HepG2 (cell line): ENCODE measurements at regions not wholly inside any gene's neighbourhood (a gene's known extent, or its start where the extent isn't known, plus 50 kb on each side); places are given as distances from the start of the nearest gene placed in this dataset.

Experiments
- ATAC-seq: fragments of 200-7000 bp; cut with Tn5 transposase; 3 replicates; pipeline ENCODE4 v1.9.1; 2020; ENCODE audit warnings: mild to moderate bottlenecking, moderate library complexity
- BruUV-seq: library from RNA; stranded (reverse); fragments of 400-500 nt; replicated peaks from 2 replicates; lab custom pipeline; 2021; lab: Mats Ljungman, UMichigan
- CTCF ChIA-PET: fragments of 300-600 bp; formaldehyde crosslinking; extraction: SDS; loops from one replicate; lab custom pipeline; 2021; ENCODE audit warnings: low total read pairs, inconsistent platforms, low intra/inter-chr PET ratio; lab: Yijun Ruan, JAX
- POLR2A ChIA-PET: fragments of 350-600 bp; sonication (Branson Sonifier 250); formaldehyde crosslinking; loops from one replicate; lab custom pipeline; 2020; ENCODE audit warnings: antibody characterized with exemption, inconsistent platforms; lab: Yijun Ruan, JAX
- DNase-seq: peaks from one replicate; pipeline ENCODE4 v3.0.0-alpha.2; 2015; ENCODE audit warnings: low spot score
- FAIRE-seq: peaks from 3 replicates; lab custom pipeline; 2011; peaks lifted over from hg19 to GRCh38; lab: Jason Lieb, UNC
- H2AFZ ChIP-seq: one replicate; pipeline ENCODE4 v1.6.1; 2011; ENCODE audit warnings: low read length, inconsistent platforms
- H3K27ac ChIP-seq: fragments of 300-600 bp; 3 replicates; pipeline ENCODE4 v1.8.0; 2011; ENCODE audit warnings: mixed run types, mild to moderate bottlenecking, mixed read lengths, low read length, inconsistent platforms; ENCODE audit not compliant: insufficient read depth; ENCODE audit errors: extremely low read length
- H3K27me3 ChIP-seq, 2 experiments: fragments of 200-600 bp in 1 of 2; 2 replicates in 1 of 2; 3 replicates in 1 of 2; pipeline versions ENCODE4 v1.6.0 to v1.8.0; 2011; ENCODE audit warnings: low read length in 2 of 2, mild to moderate bottlenecking in 2 of 2, moderate library complexity in 2 of 2, inconsistent platforms in 1 of 2; ENCODE audit not compliant: insufficient read depth in 2 of 2, control insufficient read depth in 1 of 2
- H3K36me3 ChIP-seq, 2 experiments: fragments of 200-600 bp in 1 of 2; replicated peaks in 1 of 2; 2 replicates in 1 of 2; 3 replicates in 1 of 2; pipeline versions ENCODE4 v1.5.1 to v1.8.0; 2011; ENCODE audit warnings: low read length in 2 of 2, inconsistent platforms in 1 of 2; ENCODE audit not compliant: insufficient read depth in 2 of 2, control insufficient read depth in 1 of 2
- H3K4me1 ChIP-seq: 2 replicates; pipeline ENCODE4 v1.5.1; 2012; ENCODE audit warnings: low read length, inconsistent platforms; ENCODE audit not compliant: insufficient read depth
- H3K4me2 ChIP-seq: 2 replicates; pipeline ENCODE4 v1.6.0; 2011; ENCODE audit warnings: low read depth, low read length, inconsistent platforms
- H3K4me3 ChIP-seq, 3 experiments: fragments of 200-600 bp in 1 of 3; sonication (generic), shearing (Covaris generic) in 1 of 3; replicated peaks in 1 of 3; 2 replicates each; pipeline ENCODE4 v1.5.1; 2011 to 2016; ENCODE audit warnings: low read length in 3 of 3, inconsistent platforms in 2 of 3, low read depth in 2 of 3, mild to moderate bottlenecking in 2 of 3, control low read depth in 1 of 3, mixed read lengths in 1 of 3; ENCODE audit not compliant: insufficient read depth in 1 of 3
- H3K79me2 ChIP-seq: one replicate; pipeline ENCODE4 v1.6.1; 2011; ENCODE audit warnings: low read length, inconsistent platforms; ENCODE audit not compliant: insufficient read depth
- H3K9ac ChIP-seq: 2 replicates; pipeline ENCODE4 v1.6.0; 2011; ENCODE audit warnings: mild to moderate bottlenecking, low read depth, low read length, inconsistent platforms; ENCODE audit not compliant: insufficient read depth
- H3K9me3 ChIP-seq: 2 replicates; pipeline ENCODE4 v1.5.1; 2012; ENCODE audit warnings: mild to moderate bottlenecking, low read length
- H4K20me1 ChIP-seq: 2 replicates; pipeline ENCODE4 v1.6.0; 2011; ENCODE audit warnings: inconsistent platforms, mild to moderate bottlenecking, low read length, moderate library complexity; ENCODE audit not compliant: insufficient read depth
- AGO2 ChIP-seq: fragments of 200-400 bp; formaldehyde crosslinking; optimal IDR thresholded peaks from 2 replicates; pipeline ENCODE3; 2017; ENCODE audit warnings: mild to moderate bottlenecking, low read depth, low read length, moderate library complexity
- BRCA1 ChIP-seq: sonication (generic); formaldehyde crosslinking; IDR thresholded peaks from 2 replicates; pipeline ENCODE4 v1.4.0; 2020; ENCODE audit warnings: missing genetic modification reagents
- CAMTA2 ChIP-seq: sonication (generic); formaldehyde crosslinking; IDR thresholded peaks from 2 replicates; pipeline ENCODE4 v1.4.0; 2020; ENCODE audit warnings: mild to moderate bottlenecking, missing genetic modification reagents, borderline replicate concordance
- CENPX ChIP-seq: sonication (generic); formaldehyde crosslinking; IDR thresholded peaks from 2 replicates; pipeline ENCODE4 v1.9.0; 2021; ENCODE audit warnings: mild to moderate bottlenecking, missing genetic modification reagents, moderate library complexity
- FOXC1 ChIP-seq: sonication (generic); formaldehyde crosslinking; IDR thresholded peaks from 2 replicates; pipeline ENCODE4 v1.8.0; 2022; ENCODE audit warnings: mild to moderate bottlenecking, missing genetic modification reagents, borderline replicate concordance
- GMEB1 ChIP-seq: sonication (generic); formaldehyde crosslinking; IDR thresholded peaks from 2 replicates; pipeline ENCODE4 v1.5.1; 2020; ENCODE audit warnings: missing genetic modification reagents, mild to moderate bottlenecking, borderline replicate concordance
- HHEX ChIP-seq: IDR thresholded peaks from 2 replicates; pipeline ENCODE4 v1.6.1; 2016; ENCODE audit warnings: control low read depth
- PHB2 ChIP-seq: fragments of 450-650 bp; IDR thresholded peaks from 2 replicates; pipeline ENCODE4 v1.6.1; 2018; ENCODE audit not compliant: partially characterized antibody
- SOX5 ChIP-seq: IDR thresholded peaks from 2 replicates; pipeline ENCODE4 v1.6.1; 2016; ENCODE audit warnings: borderline replicate concordance
- TRIM24 ChIP-seq: sonication (generic); formaldehyde crosslinking; IDR thresholded peaks from 2 replicates; pipeline ENCODE4 v1.8.0; 2022; ENCODE audit warnings: mild to moderate bottlenecking, missing genetic modification reagents
- ZBTB40 ChIP-seq, 2 experiments: fragments of 450-650 bp in 1 of 2; sonication (generic) in 1 of 2; formaldehyde crosslinking in 1 of 2; IDR thresholded peaks; 2 replicates each; pipeline versions ENCODE4 v1.6.1 to v1.8.0; 2016 to 2022; ENCODE audit warnings: antibody characterized with exemption in 1 of 2, mild to moderate bottlenecking in 1 of 2, missing genetic modification reagents in 1 of 2
- ZNF451 ChIP-seq: sonication (generic); formaldehyde crosslinking; IDR thresholded peaks from 2 replicates; pipeline ENCODE4 v1.5.0; 2020; ENCODE audit warnings: mild to moderate bottlenecking, missing genetic modification reagents
- ZNF563 ChIP-seq: sonication (generic); formaldehyde crosslinking; IDR thresholded peaks from 2 replicates; pipeline ENCODE4 v1.8.0; 2022; ENCODE audit warnings: mild to moderate bottlenecking, moderate library complexity, missing genetic modification reagents
- ZNF576 ChIP-seq: sonication (generic); formaldehyde crosslinking; IDR thresholded peaks from 2 replicates; pipeline ENCODE4 v1.4.0; 2020; ENCODE audit warnings: mild to moderate bottlenecking, missing genetic modification reagents
- ZNF720 ChIP-seq: sonication (generic); formaldehyde crosslinking; IDR thresholded peaks from 2 replicates; pipeline ENCODE4 v1.4.0; 2020; ENCODE audit warnings: missing genetic modification reagents
- WGBS: methylation state at CpG from one replicate; pipeline ENCODE4 v1.1.6; 2017; ENCODE audit warnings: low lambda C conversion rate; 5-methylcytosine and 5-hydroxymethylcytosine counted together
- in situ Hi-C: cut with HindIII; loops from 2 replicates; pipeline ENCODE4 v1.10.0; 2017; ENCODE audit warnings: low pct_unique_long_range_greater_than_20kb; ENCODE audit not compliant: extremely low pct_ligation_motif_present
- intact Hi-C: fragments of 100-400 bp; cut with micrococcal nuclease; formaldehyde crosslinking; loops from one replicate; pipeline ENCODE4 v1.10.0; 2022; ENCODE audit not compliant: unreplicated experiment

- ATAC-seq = no peak
- Histone ChIP-seq H2AFZ (no peak overlapping the region), H3K9me3 (no peaks in the 10 kb centered on the region), H3K27me3 (peaks cover 0 to 3% of the 10 kb centered on the region in 2 experiments; a peak in 1 of 5 replicates), H3K9ac (no peak overlapping the region), H3K36me3 (no peaks in the 10 kb centered on the region), H3K4me3 (no peak overlapping the region), H3K4me2 (no peak overlapping the region), H3K27ac (no peak overlapping the region), H4K20me1 (no peaks in the 10 kb centered on the region), H3K79me2 (no peaks in the 10 kb centered on the region), H3K4me1 (no peaks in the 10 kb centered on the region)
- intact Hi-C loops (no loop called here), in situ Hi-C loops (no loop called here)
- DNase-seq = no peak
- CTCF ChIA-PET = no interaction called here
- POLR2A ChIA-PET = no interaction called here
- no peak for TF ChIP-seq ZNF563
- TF ChIP-seq AGO2 = no peak
- TF ChIP-seq BRCA1 (CRISPR knock-in tag) = no peak
- no peak for TF ChIP-seq PHB2
- no peak for TF ChIP-seq ZNF451 (CRISPR knock-in tag)
- no peak for TF ChIP-seq GMEB1 (CRISPR knock-in tag)
- TF ChIP-seq FOXC1 (CRISPR knock-in tag) = no peak
- TF ChIP-seq CAMTA2 (CRISPR knock-in tag) = no peak
- TF ChIP-seq ZNF576 (CRISPR knock-in tag) = no peak
- TF ChIP-seq SOX5 (CRISPR knock-in tag) = no peak
- no peak for TF ChIP-seq ZBTB40 (IDR thresholded peaks at IDR 0.05)
- no peak for TF ChIP-seq ZBTB40 (CRISPR knock-in tag; IDR thresholded peaks at IDR 0.05)
- no peak for TF ChIP-seq ZNF720 (CRISPR knock-in tag)
- no peak for TF ChIP-seq HHEX
- TF ChIP-seq CENPX (CRISPR knock-in tag) = no peak
- no peak for TF ChIP-seq TRIM24
- no TSS peak for BruUV-seq
- WGBS = 5% methylated on average over 5 of the region's 5 CpGs
- no peak for FAIRE-seq
These were observed 70.9 kb downstream of the CHRNA1 start for GRCh38 chr2:174693344-174693743.
